Globus pallidus (tissue), 1 donor: ENCODE measurements at regions not wholly inside any gene's neighbourhood (a gene's known extent, or its start where the extent isn't known, plus 50 kb on each side); places are given as distances from the start of the nearest gene placed in this dataset.

Experiments used
- DNase-seq: peaks from one replicate; pipeline ENCODE4 v3.0.0-alpha.2; 2015; ENCODE audit warnings: low spot score

DNA sequence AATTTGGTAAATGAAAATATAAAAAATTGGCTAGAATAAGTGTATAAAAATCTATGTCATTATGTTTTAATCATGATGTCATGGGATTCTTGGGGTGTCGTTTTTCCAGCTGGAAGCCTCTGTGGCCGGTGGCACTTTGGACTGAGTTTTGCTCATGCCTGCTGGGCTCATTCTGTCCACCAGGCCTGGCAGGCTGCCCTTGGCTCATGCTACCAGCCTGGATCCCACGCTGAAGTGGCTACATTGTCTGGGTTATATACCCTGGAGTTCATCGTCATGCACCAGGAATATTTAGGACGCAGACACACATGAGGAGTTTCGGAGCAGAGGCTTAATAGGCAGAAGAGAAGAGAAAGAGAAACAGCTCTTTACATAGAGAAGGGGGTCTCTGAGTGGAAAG, 1913.7 kb upstream of the WWC1 start:
- no peak for DNase-seq

DNA sequence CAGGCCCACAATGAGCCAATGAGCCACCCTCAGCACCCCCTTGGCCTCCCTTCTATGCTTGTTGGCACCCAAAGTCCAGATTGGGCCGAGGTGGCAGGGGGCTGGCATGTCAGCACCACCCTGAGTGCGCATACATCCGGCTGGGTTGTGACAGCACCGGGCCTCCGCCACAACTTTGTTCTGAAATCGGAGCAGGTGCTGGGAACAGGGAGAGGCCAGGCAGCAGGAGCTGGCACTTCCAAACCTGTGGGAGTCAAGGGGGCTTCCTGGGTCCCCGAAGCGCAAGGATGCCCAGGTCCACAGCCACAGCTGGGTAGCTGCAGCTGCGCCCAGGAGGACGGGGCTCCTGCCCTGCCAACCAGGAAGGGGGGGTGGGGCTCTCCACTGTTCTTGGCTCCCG, 1911.9 kb upstream of the WWC1 start:
- DNase-seq, result no peak

DNA sequence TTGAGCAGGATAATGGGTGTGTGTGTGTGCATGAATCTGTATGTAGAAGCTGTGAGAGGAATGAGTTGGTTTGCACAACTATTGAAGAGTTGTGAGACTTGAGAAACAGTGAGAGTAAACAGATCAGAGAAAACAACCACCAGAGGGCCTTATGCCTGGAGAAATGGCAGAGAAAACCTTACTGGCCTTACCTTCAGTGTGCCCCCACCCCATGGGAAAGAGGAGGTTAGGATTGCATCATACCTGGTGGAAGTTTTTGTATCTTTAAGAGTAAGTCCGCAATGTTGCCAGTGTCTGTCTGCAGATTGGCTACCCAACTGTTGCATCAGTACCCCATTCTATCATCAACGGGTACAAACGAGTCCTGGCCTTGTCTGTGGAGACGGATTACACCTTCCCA, 1909.4 kb upstream of the WWC1 start:
- DNase-seq, result no peak

DNA sequence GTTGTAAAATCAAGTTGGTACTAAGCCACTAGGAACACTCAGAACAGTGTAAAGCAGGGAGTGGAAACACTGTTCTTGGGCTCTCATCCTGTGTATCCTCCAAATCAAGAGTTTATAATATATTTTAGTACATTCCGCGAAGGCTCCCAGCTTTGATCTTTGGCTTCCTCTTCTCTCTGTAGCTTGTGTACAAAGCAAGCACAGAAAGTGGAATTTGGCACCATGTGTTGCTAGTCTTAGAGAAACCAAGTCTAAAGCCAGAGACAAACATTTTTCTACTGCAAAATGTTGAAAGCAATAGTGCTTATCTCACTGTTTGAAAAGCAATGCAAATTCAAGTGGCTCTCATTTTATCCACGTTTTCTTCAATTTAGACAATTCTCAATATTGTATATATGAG, 1893.3 kb upstream of the WWC1 start:
- DNase-seq, result no peak

DNA sequence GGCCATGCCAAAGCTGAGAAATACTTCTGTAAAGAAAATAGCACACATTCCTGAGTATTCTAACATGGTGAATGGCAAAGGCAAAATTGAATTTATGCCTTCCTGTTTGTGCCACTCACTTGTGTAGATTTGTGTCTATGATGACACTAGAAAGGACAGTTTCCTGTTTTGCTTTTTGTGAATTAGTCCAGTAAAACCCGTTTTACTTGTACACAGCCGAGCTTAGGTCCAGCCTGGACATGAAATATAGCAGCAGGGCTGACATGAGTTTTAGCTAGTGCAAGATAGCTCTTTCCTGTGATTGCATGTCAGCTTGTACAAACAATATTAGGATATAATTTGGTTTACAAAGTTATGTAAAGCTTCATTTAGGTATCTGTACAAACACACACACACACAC, 1891.7 kb upstream of the WWC1 start:
- DNase-seq, result no peak

DNA sequence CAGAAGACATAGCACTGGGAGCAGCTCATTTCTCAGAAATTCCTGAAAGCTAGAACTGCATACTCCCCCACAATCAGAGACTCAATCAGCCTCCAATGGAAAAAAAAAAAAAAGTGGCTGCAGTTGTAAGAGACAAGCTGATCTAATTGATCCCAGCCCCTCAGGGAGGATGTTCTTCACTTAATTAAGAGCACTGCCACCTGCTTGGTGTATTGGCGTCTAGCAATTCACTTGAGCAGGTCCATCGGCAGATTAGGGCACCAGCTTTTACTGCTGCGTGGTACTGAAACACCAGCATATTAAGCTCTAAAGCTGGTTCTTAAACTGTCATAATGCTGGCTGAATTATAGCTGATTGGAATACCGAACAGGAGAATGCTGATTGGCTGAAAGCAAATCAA, 1890.1 kb upstream of the WWC1 start:
- DNase-seq, result no peak

DNA sequence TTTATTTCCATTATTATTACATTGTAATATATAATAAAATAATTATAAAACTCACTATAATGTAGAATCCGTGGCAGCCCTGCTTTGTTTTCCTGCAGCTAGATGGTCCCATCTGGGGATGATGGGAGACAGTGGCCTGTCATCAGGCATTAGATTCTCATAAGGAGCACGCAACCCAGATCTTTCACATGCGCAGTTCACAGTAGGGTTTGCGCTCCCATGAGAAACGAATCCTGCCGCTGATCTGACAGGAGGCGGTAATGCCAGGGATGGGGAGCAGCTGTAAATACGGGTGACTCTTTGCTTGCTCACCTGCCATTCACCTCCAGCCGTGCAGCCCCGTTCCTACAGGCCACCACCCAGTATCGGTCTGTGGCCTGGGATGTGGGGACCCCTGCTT, 1879.3 kb upstream of the WWC1 start:
- DNase-seq, result no peak

DNA sequence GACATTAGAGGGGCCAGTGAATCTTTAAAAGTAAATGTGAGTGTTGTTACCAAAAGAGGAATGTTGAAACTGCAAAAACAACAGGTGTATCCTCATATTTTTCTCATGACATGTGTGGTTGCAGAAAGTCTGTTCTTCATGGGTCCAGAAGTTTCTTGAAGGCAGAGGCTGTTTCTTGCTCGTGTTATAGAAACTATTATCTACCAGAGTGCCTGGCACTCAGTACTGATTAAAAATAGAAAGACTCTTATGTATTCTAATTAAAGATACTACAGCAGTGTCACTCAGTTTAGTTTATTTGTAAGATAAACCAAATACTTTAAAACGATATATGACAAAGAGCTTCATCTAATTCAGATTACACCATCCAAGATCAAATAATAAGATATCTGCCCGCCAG, 1864.2 kb upstream of the WWC1 start:
- DNase-seq, result no peak

DNA sequence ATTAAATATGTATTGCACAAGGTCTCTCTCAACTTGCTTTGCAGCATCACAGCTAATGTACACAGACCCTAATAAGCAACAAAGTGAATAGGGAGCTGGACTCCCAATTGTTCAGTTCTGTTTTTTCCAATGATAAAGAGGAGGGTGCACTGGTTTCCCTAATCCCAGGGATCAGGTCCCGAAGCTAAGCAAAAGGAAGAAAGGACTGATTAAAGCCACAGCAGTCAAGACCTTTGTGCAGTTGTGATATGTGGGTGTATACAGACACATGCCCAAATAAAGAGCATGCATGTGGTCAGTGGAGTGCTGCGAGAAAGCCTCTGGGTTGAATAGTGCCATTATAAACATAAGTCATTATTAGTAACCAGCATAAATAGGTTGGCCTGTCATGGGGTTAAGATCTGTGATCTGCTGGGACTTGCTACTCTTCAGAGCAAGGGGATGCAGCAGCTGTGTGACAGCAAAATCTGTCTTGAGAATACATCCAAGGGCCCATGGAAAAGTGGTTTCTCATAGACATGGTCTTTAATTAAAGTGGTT, 1863.1 kb upstream of the WWC1 start:
- DNase-seq, result no peak

DNA sequence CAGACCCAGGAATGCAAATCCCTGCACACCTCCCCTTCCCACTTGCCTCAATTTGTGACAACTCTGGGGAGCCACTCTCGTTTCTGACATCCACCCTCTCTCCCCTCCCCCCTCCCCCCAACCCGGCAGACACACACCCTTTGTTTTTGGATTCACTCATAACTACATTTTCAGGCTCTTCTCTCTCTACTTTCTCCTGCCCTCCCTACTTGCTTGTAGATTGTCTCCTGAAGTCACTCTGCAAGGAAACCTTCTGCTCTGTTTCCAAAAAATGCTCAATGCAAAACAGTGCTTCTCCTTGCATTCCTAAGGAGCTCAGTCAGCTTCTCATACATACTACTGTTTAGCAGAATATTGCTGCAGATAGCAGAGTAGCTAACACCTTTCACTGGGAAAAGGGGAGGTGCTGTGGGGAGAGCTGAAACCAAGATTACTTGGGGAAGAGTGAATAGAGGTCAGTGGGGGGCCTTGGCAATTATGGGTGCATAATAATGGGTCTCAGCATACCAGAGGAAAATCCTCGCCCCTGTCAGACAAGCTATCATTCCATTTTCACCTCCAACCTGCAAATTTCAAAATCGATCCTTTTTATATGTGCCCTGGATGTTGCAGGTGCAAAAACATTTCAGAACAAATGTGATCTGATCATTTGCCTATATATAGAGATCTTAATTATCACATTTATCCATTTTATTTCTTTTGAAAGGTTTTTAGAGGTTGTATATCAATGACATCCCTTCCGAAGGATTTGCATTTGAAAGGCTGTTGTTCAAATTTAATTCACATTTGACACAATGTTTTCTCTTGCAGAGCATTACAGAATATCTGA, 1860.7 kb upstream of the WWC1 start:
- no peak for DNase-seq

DNA sequence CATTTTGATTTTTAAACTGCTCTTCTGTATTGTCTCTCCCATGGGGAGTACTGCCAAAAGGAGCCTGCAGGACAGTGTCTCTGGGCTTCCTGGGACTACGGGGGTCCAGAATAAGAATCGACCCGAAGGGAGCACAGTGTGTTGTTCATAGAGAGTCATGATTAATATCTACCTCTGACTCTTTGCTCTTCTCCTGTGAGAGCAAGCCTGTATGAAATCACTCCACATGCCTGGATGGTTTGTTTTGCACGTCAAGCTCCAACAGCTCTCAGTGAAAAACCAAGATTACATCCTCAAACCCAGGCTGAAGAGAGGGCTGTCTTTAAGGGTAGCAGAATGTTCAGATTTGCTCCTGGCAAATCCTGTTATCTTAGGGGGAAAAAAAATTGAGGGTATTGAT, 1860.0 kb upstream of the WWC1 start:
- no peak for DNase-seq

DNA sequence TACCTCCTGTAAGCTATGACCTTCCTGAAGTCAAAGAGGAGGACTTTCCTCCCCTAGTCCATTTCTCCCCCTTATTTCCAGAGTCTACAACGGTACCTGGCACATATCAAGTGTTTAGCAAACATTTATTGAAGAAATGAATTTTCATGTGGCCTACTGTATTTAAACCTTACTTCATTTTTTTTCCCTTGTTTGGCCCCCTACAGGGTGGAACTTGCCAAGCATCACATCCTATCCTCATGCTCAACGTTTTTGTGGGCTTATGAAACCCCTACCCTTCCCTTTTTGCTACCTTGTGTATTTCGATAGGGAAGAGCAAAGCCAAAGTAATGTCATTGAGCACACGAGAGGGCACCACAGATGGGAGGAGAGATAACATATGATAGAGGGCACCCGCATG, 1857.8 kb upstream of the WWC1 start:
- no peak for DNase-seq

DNA sequence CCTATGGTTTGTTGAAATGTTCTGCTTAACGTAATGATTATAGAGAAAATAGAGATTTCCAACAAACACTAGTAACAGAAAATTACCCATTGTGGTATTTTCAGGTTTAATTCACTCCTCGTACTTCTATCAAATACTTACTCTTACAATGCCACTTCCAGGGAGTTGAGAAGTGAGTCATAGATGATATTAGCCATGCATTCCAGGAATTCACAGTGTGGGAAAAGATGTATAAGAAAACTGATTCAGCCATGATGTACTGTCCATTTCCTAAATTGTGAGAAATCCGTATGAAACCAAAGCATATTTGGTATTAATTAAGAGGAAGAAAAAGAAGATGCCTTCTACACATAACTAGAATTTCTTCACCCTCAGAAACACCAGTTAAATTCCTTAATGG, 1854.6 kb upstream of the WWC1 start:
- DNase-seq, result no peak

DNA sequence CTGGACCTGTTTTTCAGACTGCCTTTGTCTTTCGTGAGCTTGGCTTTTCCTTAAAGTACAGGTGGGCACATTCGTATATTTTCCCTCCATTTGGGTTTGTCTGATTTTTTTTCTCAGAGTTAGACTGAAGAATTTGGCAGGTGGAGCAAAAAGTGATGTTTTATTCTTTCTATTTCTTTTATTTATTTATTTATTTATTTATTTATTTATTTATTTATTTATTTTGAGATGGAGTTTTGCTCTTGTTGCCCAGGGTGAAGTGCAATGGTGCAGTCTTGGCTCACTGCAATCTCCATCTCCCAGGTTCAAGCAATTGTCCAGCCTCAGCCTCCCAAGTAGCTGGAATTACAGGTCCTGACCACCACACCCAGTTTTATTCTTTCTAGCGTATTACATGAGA, 1805.1 kb upstream of the WWC1 start:
- DNase-seq, result no peak

DNA sequence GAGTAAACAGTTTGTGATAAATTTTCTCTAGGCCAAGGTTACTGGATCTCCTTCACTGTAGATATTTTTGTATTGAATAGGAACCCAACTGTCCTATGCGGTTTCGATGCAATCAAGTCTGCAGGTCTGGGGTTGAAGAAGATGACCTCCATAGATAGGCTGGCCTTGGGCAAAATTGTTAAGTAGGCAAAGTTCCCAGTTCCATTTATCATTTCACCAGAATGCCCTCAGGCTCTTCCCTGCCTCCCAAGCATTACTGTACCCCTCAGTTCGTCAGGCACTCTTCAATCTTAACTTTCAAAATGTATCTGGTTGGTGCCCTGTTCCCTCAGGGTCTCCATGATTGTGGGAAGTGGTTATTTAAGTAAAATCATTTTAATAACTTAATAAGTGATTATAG, 1802.9 kb upstream of the WWC1 start:
- no peak for DNase-seq

DNA sequence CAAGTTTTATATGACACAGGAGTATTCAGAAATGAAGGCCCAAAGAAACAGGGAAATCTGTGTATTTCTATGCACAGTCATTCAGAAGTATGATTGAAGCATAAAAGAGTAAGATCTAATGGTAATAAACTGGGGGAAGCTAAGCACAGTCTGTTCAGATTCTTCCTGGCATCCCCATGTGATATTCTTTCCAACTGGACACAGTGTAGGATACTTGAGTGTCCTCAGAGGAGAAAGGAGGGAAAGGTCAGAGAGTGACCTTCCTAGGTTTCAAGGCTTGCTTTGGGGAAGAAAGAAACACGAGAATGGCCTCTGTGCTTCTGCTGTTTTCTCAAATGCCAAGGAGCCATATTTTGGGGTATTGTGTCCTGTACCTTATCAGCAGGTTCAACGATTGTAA, 1798.4 kb upstream of the WWC1 start:
- no peak for DNase-seq

DNA sequence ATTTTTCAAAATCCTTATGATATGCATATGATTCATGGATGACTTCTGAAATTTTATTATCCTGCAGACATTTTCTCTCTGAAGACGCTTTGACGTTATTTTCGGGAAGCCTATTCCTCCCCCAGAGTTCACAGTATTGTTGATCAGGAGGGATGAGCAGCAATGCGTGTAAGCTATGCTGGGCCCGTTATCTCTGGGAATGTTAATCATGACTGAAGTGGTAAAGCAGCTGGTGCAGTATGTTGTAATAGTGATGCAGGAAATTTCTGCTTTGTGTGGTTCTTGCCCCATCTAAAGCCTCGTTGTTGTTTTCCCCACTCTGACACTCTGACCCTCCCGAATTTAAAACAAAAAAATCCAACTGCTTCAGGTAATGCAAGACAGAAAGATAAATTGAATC, 1797.8 kb upstream of the WWC1 start:
- DNase-seq, result no peak

DNA sequence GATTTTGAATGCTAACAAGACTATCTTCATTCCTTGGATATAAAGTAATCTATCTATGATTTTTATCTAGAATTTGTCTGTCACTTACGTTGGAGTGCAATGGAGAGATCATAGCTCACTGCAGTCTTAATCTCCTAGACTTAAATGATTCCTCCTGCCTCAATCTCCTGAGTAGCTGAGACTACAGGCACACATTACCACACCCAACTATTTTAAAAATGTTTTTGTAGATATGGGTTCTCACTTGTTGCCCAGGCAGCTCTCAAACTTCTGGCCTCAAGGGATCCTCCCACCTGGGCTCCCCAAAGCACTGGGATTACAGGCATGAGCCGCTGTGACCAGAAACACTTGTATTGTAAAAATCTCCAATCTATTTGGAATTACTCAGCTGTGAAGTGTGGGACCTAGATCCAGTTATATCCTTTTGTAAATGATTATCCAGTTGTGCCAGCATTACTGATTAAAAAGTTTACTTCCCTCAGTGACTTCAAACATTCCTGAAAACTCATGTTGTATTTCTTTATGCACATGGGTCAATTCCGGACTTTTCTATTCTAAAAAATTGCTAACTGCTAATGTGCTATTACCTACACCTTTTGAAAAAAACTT, 1793.8 kb upstream of the WWC1 start:
- DNase-seq, result no peak

DNA sequence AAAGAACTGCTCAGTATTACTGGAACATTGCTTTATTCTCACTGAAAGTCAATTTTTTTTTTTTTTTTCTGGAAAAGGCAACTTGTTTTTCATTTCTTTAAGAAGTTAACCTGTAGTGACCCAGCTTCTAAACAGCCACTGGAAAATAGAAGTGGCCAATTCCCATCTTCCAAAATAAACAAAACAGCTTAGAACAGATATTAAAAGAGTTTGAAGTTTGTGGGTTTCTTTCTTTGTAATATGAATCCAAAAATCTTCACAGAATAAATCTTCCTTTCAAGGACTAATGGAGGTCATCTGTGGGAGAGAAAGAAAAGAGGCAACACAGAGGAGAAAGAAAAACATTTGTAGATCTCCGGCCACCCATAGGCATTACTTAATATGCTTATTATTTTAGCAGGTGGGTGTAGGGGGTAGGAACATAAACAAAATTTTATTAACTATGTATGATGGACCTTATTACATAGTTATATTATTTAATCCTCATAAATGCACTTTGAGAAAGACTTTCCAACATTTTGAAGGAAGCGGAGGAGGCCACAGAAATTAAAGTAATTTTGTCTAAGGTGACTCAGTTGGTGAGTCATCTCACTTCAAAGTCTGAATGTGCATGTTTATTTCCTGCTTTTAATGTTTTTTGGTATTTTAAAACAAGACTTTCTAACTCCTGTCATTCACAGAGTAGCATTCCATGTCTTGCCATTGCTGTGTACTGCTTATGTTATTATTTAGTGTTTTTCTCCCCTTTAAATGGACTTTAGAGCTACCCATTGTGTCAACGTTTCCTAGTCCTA, 1791.8 kb upstream of the WWC1 start:
- no peak for DNase-seq

DNA sequence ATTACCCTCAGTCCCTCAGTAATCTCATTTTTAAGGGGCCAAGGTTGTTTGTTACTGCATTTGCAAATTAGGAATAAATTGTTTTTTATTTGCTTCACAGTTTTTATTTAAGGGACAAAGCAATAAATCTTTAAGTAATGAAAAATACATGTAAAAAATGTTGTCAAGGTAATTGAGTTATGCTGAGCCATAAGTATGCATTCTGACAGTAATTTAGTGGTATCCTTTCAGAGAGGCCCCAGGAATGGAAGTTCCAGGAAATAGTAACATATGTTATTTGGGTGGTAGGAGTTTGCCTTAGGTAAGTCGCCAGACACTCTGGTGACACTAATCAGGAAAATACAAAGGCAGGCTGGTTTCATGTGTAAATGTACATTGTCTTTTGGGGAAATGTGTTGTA, 1787.9 kb upstream of the WWC1 start:
- no peak for DNase-seq

DNA sequence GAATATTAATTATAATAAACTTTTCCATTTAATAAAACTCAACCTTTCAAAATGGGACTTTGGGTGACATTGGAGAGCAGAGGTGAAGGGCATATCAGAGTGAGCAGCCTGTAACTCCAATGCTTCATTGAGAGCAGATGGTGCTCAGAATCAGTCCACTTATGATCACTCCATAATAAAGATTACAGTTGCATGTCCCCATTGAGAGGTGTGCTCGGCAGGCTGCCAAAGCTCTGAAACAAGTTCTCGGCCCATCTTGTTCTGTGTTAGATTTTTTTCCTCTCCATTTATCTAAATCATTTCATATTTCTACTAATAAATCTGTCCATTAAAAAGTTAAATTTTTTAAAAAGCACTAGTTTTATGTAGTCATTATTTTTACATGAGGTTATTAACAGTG, 1786.4 kb upstream of the WWC1 start:
- no peak for DNase-seq

DNA sequence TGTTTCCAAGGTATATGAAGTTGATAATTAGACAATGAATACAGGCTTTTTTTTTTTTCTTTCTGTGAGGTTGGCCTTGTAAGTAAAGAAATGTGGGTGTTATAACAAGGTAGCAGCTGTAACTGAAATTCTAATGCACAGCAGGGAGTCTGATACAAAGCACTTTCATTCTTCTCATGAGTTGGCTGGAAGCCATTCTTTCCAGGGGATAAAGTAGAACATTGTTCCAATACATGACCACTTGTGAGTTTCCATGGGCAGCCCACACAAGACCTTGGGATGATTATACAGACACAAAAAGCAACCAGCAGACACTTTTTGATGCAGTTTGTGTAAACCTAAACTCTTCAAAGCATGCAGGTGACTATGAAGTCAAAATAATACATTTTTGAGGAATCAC, 1785.9 kb upstream of the WWC1 start:
- DNase-seq, result peak; percentile 58

DNA sequence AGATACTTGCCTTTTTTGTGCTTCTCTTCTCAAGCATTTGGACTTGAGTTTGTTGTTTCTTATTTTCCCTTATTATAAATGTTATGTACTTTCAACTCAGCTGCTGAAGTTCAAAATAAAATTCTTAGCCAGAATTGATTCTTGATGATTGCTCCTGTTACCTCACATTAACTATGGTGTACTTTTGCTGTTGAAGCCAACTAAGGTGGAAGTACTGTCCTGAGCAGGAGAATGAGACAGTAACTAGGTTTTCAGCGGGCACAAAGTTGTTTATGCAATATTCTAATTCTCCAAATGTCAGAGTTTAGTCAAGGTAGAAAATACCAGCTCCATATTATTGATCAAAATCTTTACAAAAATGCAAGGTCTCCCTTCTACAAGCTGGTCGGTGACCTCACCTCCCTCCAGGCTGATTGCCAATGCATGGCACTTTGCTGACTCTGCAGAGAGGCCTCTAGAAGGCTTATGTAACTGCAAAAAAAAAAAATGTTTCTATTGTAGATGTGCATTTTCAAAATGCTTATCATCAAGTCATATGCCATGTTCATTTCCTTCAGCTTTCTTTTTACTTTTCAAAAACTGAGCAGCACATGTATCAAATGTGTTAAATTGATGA, 1783.5 kb upstream of the WWC1 start:
- no peak for DNase-seq
